ENCODE measurements at regions not wholly inside any gene's neighbourhood (a gene's known extent, or its start where the extent isn't known, plus 50 kb on each side); places are given as distances from the start of the nearest gene placed in this dataset.
"Not testable (repeated sequence)": the region's sequence is repeated elsewhere in the genome, so short reads cannot be mapped to it uniquely, and the experiment has no call there.

GRCh38 chr2:120502761-120503160, 156.8 kb downstream of the INHBB start:
- DNase-seq, result no peak

GRCh38 chr2:120503206-120503792, 157.4 kb downstream of the INHBB start:
- DNase-seq, result no peak

- DNase-seq, result no peak
Measured at GRCh38 chr2:120503793-120504571, 158.0 kb downstream of the INHBB start.

- DNase-seq, result no peak
Measured at GRCh38 chr2:120504936-120505705, 159.2 kb downstream of the INHBB start.

- no peak for DNase-seq
Measured at GRCh38 chr2:120508567-120509041, 162.7 kb downstream of the INHBB start.

- no peak for DNase-seq
Measured at GRCh38 chr2:120509213-120509815, 163.4 kb downstream of the INHBB start.

GRCh38 chr2:120509991-120510735, 164.2 kb downstream of the INHBB start:
- DNase-seq, result no peak

- no peak for DNase-seq
Measured at GRCh38 chr2:120510751-120511395, 164.9 kb downstream of the INHBB start.

DNA sequence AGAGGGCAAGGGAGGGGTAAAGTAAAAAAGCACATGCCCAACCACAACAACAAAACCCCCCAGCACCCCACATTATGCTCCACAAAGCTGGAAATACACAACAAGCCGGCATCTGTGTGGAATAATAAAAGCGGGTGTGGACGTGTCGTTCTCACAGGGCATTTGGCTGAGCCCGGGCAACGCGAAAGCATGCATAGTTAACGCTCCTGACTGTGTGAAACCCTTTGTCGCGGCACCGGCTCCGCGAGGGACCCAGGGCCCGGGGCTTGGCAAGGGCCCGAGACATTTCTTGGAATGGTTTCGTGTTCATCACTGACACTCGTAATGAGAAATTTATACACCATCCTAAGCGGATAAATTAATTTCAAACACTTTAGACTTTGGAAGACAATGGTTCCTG, 165.6 kb downstream of the INHBB start:
- DNase-seq, result no peak

GRCh38 chr2:120511947-120512710, 166.2 kb downstream of the INHBB start:
- DNase-seq, result no peak

DNA sequence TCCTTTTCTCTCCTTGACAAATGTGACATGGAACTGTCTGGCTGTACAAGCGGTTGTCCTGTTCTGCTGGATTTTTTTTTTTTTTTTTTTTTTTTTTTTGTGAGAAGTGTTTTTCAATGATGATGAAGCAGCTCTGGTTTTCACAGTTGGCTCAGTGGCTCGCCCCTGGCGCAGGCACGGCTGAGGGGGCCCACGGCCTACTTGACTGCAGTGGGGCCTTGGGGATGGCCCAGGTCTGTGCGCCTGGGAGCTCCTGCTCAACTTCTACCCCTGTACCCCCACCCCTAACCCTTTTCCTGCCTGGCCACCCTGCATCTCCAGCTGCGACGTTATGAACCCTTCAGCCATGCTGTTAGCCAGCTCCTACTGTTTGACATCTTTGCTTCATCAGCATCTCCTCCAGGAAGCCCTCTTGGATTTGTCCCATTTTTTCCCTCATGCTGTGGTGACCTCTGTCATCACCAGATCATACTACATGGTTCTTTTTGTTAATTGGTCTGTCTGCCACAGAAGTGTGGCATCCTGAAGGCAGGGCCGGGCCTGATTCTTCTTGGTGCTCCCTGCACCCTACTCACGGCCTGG, 167.9 kb downstream of the INHBB start:
- DNase-seq, result no peak

GRCh38 chr2:120514521-120514920, 168.6 kb downstream of the INHBB start:
- DNase-seq, result no peak

- DNase-seq, result not testable (repeated sequence)
Measured at GRCh38 chr2:120515066-120515758, 169.3 kb downstream of the INHBB start.

DNA sequence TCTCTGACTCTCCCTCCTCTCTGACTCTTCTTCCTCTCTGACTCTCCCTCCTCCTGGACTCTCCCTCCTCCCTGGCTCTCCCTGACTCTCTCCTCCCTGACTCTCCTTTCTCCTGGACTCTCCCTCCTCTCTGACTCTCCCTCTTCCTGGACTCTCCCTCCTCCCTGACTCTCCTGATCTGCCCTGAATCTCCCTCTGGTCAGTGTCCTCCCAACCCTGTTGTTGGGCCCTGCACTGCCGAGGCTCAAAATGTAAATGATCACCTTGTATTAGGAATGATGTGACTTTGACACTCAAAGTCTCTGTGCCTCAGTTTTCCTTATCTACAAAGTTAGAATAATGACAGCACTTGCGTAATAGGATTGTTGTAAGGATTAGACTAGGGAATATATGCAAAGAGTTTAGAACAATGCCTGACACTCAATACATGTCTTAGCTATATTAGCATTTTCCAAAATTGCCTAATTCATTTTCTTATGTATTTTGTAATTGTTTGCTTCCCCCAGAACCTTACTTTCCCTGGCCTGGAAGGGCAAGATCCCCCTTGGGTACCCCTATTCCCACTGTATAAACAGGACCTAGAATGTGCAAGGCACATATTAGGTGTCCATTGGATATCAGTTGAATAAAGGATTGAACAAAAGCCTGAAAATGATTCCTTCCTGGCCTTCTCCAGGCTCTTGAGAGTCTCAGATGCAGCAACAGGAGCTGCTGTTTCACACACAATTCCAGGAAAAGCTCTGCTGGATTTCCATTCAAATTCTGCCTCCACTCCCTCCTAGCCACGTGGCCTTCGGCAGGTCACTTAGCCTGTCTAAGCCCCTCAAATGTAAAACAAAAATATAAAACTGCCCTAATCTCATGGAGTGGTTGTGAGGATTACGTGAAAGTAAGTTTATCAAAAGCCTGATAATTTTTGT, 170.1 kb downstream of the INHBB start:
- no peak for DNase-seq

- DNase-seq, result no peak
Measured at GRCh38 chr2:120516679-120517314, 170.9 kb downstream of the INHBB start.

DNA sequence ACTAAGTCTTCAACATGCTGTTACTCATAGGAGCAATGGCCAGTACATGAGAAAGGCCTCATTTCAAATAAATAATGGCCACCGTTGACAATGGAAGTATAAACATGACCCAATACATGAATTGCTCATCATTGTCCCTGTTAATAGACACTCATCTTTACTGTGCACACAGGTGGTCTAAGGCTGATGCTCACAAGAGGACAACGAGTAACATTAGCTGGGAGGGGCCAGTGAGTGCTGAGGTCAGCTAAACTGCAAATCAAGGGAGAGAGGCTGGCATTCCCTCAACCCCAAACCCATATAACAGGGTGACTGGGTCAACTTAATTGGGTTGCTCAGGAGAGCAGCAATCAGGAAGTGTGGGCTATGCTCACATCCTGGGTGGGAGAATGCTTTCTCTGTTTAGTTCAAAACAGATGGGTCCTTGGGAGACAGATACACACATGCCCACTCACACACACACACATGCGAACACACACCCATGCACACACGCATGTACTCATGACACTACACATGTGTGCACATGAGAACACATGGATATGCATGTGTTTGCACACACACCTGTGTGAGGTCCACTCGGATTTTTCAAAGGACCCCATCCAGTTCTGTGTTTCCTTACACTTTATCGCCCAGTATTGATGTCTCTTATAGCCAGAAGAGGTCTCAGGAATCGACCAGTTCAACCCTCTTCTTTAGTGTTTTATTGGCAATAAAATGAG, 172.0 kb downstream of the INHBB start:
- no peak for DNase-seq

DNA sequence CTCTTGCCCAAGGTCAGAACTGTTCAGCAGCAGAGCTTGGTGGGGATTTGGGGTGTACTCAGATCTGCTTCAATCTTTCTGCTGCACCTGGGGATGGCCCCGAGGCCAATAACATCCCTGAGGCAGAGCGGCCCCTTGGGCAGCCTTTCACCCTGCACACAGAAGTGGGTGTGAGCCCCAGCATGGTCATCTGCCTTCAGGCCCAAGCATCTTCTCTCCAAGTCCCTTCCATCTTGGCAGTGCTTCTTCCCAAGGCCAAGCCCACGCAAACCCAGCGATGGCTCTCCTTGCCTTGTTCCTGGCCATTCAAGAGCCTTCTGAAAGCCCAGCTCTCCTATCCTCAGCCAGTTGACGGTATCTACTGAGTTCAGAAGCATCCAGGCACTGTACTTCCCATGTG, 172.9 kb downstream of the INHBB start:
- no peak for DNase-seq

GRCh38 chr2:120519469-120519868, 173.5 kb downstream of the INHBB start:
- no peak for DNase-seq

Measured in SHP77 (cell line).